ENCODE measurements at regions not wholly inside any gene's neighbourhood (a gene's known extent, or its start where the extent isn't known, plus 50 kb on each side); places are given as distances from the start of the nearest gene placed in this dataset.

DNA sequence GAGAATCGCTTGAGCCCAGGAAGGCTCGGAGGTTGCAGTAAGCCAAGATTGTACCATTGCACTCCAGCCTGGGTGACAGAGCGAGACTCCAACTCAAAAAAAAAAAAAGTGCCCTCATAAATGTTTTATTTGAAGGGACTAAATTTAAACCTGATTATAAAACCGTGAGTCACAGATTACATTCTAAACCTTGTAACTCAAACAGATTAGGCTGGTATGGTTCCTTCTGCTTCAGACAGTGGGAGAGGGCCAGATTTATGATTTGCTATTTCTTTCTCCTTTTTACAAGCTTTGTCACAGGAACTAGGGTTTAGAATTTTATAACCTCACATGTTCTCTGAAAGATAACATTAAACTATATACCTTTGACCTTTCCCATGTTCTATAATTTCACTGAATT is 801.2 kb upstream of the ZWINT start:
- TF ChIP-seq, protein P1, sequence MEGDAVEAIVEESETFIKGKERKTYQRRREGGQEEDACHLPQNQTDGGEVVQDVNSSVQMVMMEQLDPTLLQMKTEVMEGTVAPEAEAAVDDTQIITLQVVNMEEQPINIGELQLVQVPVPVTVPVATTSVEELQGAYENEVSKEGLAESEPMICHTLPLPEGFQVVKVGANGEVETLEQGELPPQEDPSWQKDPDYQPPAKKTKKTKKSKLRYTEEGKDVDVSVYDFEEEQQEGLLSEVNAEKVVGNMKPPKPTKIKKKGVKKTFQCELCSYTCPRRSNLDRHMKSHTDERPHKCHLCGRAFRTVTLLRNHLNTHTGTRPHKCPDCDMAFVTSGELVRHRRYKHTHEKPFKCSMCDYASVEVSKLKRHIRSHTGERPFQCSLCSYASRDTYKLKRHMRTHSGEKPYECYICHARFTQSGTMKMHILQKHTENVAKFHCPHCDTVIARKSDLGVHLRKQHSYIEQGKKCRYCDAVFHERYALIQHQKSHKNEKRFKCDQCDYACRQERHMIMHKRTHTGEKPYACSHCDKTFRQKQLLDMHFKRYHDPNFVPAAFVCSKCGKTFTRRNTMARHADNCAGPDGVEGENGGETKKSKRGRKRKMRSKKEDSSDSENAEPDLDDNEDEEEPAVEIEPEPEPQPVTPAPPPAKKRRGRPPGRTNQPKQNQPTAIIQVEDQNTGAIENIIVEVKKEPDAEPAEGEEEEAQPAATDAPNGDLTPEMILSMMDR (IDR thresholded peaks at IDR 0.05), result no peak
- TF ChIP-seq POLR2A (IDR thresholded peaks at IDR 0.05) (no peak), EP300 (IDR thresholded peaks at IDR 0.05) (no peak)

All from tibial nerve (tissue), 4 donors.